ENCODE measurements at regions not wholly inside any gene's neighbourhood (a gene's known extent, or its start where the extent isn't known, plus 50 kb on each side); places are given as distances from the start of the nearest gene placed in this dataset.

- DNase-seq (ENCODE audit: extremely low read depth, insufficient read length), result no peak
- Histone ChIP-seq H3K36me3 (ENCODE audit: control insufficient read depth, insufficient read depth, low read length) (no peaks in the 10 kb centered on the region), H3K27me3 (replicated peaks; ENCODE audit: control insufficient read depth, insufficient read depth, low read length) (no peaks in the 10 kb centered on the region), H3K4me3 (replicated peaks; ENCODE audit: low read depth, low read length) (no peak overlapping the region)
- TF ChIP-seq, protein P1, sequence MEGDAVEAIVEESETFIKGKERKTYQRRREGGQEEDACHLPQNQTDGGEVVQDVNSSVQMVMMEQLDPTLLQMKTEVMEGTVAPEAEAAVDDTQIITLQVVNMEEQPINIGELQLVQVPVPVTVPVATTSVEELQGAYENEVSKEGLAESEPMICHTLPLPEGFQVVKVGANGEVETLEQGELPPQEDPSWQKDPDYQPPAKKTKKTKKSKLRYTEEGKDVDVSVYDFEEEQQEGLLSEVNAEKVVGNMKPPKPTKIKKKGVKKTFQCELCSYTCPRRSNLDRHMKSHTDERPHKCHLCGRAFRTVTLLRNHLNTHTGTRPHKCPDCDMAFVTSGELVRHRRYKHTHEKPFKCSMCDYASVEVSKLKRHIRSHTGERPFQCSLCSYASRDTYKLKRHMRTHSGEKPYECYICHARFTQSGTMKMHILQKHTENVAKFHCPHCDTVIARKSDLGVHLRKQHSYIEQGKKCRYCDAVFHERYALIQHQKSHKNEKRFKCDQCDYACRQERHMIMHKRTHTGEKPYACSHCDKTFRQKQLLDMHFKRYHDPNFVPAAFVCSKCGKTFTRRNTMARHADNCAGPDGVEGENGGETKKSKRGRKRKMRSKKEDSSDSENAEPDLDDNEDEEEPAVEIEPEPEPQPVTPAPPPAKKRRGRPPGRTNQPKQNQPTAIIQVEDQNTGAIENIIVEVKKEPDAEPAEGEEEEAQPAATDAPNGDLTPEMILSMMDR (IDR thresholded peaks at IDR 0.05; ENCODE audit: insufficient read depth, low read length, poor library complexity, severe bottlenecking), result no peak
These were observed 120.0 kb downstream of the LRIG2 start for GRCh38 chr1:113192980-113193379.

DNA sequence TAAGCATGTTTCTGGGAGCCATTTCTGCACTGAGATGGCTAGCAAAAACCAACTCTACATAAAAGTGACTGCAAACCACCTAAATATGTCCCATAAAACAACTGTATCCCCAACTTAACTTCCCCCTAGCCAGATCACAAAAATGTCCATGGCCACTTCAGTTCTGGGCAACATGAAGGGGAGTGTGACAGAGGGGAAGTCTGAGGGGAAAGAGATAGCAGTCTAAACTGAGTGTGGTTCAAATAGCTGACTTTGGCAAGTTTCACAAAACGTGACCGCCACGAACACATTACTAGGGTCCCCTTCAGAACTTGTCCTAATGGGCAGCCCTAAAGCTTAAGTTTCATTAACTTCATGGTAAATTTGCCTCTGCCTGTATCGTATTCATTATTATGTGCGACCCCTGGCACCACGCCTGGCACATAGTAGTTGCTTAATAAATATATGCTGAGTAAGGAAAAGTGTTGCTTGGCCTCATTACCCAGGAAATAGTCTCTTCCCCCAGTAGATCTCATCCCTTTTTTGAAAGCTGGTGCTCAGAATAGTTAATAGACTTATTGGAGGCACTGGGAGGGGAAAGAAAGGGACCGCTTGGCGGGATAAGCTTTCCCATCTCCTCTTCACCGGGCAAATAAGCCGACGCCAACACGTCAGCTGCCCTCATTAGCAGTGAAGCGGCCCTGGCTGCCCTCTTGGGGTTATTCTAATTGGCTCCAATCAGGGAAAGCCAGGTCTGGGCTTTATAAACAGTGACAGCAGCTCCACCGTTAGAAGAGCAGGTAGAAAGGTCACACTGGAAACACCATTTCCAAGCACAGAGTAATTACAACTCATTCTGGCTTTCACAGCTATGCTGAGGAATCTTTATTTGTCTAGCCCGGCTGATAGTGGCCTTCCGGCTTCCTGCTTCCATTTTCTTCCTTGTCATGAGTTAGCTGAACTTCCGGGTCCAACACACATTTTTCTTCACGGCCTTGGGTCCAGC lies 122.1 kb downstream of the LRIG2 start:
- no peak overlapping the region for H3K4me3 ChIP-seq (replicated peaks; ENCODE audit: low read depth, low read length)
- no peaks in the 10 kb centered on the region for H3K27me3 ChIP-seq (replicated peaks; ENCODE audit: control insufficient read depth, insufficient read depth, low read length)
- TF ChIP-seq, protein P1 (IDR thresholded peaks at IDR 0.05; ENCODE audit: insufficient read depth, low read length, poor library complexity, severe bottlenecking), result no peak
- no peak for DNase-seq (ENCODE audit: extremely low read depth, insufficient read length)
- H3K36me3 ChIP-seq (ENCODE audit: control insufficient read depth, insufficient read depth, low read length), result no peaks in the 10 kb centered on the region

DNA sequence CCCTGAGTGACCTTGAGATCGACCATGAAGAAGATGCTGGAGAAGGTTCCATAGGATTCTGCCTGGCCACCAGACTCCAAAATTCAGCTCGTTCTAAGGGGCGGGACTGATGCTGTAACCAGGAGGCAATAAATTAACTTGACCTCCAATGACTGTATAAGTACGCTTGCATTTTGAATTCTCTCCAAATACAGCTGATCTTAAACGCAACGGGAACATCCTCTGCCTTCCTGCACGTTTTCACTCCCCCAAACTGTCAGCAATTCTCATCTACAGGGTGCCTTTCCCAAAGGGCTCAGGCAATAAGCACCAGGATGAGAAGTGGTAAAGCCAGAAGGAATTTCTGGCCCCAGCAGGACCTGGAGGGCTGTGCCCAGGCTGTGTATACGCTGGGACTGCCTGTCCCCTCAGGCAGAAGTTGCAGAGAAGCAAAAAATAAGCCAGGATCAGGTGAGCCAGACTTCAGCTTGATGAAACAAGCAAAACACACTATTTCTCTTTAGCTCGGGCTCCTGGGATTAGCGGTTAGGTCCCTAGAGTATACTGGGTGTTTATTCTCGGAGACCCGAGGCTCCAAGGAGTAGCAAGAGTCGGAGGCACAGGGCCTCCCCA lies 124.8 kb downstream of the LRIG2 start:
- Histone ChIP-seq H3K36me3 (ENCODE audit: control insufficient read depth, insufficient read depth, low read length) (no peaks in the 10 kb centered on the region), H3K27me3 (replicated peaks; ENCODE audit: control insufficient read depth, insufficient read depth, low read length) (no peaks in the 10 kb centered on the region), H3K4me3 (replicated peaks; ENCODE audit: low read depth, low read length) (no peak overlapping the region)
- no peak for DNase-seq (ENCODE audit: extremely low read depth, insufficient read length)
- TF ChIP-seq, protein P1 (IDR thresholded peaks at IDR 0.05; ENCODE audit: insufficient read depth, low read length, poor library complexity, severe bottlenecking), result no peak

DNA sequence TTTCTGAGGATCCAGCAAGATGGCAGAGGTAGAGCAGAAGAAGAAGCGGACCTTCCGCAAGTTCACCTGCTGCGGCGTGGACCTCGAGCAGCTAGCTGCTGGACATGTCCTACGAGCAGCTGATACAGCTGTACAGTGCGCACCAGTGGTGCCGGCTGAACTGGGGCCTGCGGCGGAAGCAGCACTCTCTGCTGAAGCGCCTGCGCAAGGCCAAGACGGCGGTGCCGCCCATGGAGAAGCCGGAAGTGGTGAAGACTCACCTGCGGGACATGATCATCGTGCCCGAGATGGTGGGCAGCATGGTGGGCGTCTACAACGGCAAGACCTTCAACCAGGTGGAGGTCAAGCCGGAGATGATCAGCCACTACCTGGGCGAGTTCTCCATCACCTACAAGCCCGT lies 125.8 kb downstream of the LRIG2 start:
- Histone ChIP-seq H3K27me3 (replicated peaks; ENCODE audit: control insufficient read depth, insufficient read depth, low read length) (no peaks in the 10 kb centered on the region), H3K36me3 (ENCODE audit: control insufficient read depth, insufficient read depth, low read length) (no peaks in the 10 kb centered on the region), H3K4me3 (replicated peaks; ENCODE audit: low read depth, low read length) (no peak overlapping the region)
- TF ChIP-seq, protein P1 (IDR thresholded peaks at IDR 0.05; ENCODE audit: insufficient read depth, low read length, poor library complexity, severe bottlenecking), result no peak
- DNase-seq (ENCODE audit: extremely low read depth, insufficient read length), result no peak

GRCh38 chr1:113199760-113200455 lies 126.9 kb downstream of the LRIG2 start:
- no peaks in the 10 kb centered on the region for H3K36me3 ChIP-seq (ENCODE audit: control insufficient read depth, insufficient read depth, low read length)
- no peak for DNase-seq (ENCODE audit: extremely low read depth, insufficient read length)
- TF ChIP-seq, protein P1 (IDR thresholded peaks at IDR 0.05; ENCODE audit: insufficient read depth, low read length, poor library complexity, severe bottlenecking), result no peak
- no peak overlapping the region for H3K4me3 ChIP-seq (replicated peaks; ENCODE audit: low read depth, low read length)
- no peaks in the 10 kb centered on the region for H3K27me3 ChIP-seq (replicated peaks; ENCODE audit: control insufficient read depth, insufficient read depth, low read length)
